Testis (tissue), 2 donors: ENCODE measurements at regions not wholly inside any gene's neighbourhood (a gene's known extent, or its start where the extent isn't known, plus 50 kb on each side); places are given as distances from the start of the nearest gene placed in this dataset.

ENCODE experiments used
- POLR2A ChIP-seq: fragments of 450-650 bp; IDR thresholded peaks from one replicate; pipeline ENCODE4 v1.6.1; 2017; ENCODE audit warnings: antibody characterized with exemption, mild to moderate bottlenecking, moderate library complexity
- TF ChIP-seq, protein P1 (sequence below), 3 experiments: fragments of 450-650 bp in 2 of 3; fragments of 200-600 bp in 1 of 3; sonication (generic) in 1 of 3; IDR thresholded peaks; one replicate each; pipeline ENCODE4 v1.5.1; 2016 to 2019; ENCODE audit warnings: antibody characterized with exemption in 3 of 3, mild to moderate bottlenecking in 2 of 3, moderate library complexity in 1 of 3

DNA sequence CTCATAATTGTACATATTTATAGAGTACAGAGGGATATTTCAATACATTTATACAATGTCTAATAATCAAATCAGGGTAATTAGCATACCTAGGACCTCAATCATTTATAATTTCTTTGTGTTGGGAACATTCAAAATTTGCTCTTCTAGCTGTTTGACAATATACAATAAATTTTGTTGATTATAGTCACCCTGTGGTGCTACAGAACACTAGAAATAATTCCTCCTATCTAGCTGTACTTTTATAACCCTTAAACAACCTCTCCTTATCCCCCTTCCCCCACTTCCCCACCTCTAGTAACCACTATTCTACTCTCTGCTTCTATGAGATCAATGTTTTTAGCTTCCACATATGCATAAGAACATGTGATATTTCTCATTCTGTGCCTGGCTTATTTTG is 328.4 kb upstream of the RBMS1 start:
- no peak for TF ChIP-seq POLR2A
- TF ChIP-seq, protein P1, sequence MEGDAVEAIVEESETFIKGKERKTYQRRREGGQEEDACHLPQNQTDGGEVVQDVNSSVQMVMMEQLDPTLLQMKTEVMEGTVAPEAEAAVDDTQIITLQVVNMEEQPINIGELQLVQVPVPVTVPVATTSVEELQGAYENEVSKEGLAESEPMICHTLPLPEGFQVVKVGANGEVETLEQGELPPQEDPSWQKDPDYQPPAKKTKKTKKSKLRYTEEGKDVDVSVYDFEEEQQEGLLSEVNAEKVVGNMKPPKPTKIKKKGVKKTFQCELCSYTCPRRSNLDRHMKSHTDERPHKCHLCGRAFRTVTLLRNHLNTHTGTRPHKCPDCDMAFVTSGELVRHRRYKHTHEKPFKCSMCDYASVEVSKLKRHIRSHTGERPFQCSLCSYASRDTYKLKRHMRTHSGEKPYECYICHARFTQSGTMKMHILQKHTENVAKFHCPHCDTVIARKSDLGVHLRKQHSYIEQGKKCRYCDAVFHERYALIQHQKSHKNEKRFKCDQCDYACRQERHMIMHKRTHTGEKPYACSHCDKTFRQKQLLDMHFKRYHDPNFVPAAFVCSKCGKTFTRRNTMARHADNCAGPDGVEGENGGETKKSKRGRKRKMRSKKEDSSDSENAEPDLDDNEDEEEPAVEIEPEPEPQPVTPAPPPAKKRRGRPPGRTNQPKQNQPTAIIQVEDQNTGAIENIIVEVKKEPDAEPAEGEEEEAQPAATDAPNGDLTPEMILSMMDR (IDR thresholded peaks at IDR 0.05) = no peak
